Left forelimb (tissue), 1 donor: ENCODE measurements at regions not wholly inside any gene's neighbourhood (a gene's known extent, or its start where the extent isn't known, plus 50 kb on each side); places are given as distances from the start of the nearest gene placed in this dataset.
"Not testable (repeated sequence)": the region's sequence is repeated elsewhere in the genome, so short reads cannot be mapped to it uniquely, and the experiment has no call there.

ENCODE experiments used
- DNase-seq: peaks from one replicate; pipeline ENCODE4 v3.0.0-alpha.2; 2018; ENCODE audit warnings: low spot score

- DNase-seq = no peak
These were observed 131.1 kb upstream of the HSF2 start for GRCh38 chr6:122268394-122268793.

- DNase-seq = no peak
These were observed 122.8 kb upstream of the HSF2 start for GRCh38 chr6:122276637-122277036.

- DNase-seq = not testable (repeated sequence)
These were observed 119.1 kb upstream of the HSF2 start for GRCh38 chr6:122280105-122281021.

GRCh38 chr6:122283884-122284283 is 115.6 kb upstream of the HSF2 start:
- no peak for DNase-seq

GRCh38 chr6:122284848-122285247 is 114.6 kb upstream of the HSF2 start:
- no peak for DNase-seq

- DNase-seq = no peak
These were observed 114.0 kb upstream of the HSF2 start for GRCh38 chr6:122285292-122285913.

GRCh38 chr6:122286512-122286911 is 112.9 kb upstream of the HSF2 start:
- DNase-seq = no peak

- no peak for DNase-seq
These were observed 109.5 kb upstream of the HSF2 start for GRCh38 chr6:122289762-122290539.

- DNase-seq = no peak
These were observed 102.4 kb upstream of the HSF2 start for GRCh38 chr6:122297010-122297409.

- DNase-seq = no peak
These were observed 97.4 kb upstream of the HSF2 start for GRCh38 chr6:122302067-122302466.

- no peak for DNase-seq
These were observed 91.9 kb upstream of the HSF2 start for GRCh38 chr6:122307577-122307976.

- no peak for DNase-seq
These were observed 91.4 kb upstream of the HSF2 start for GRCh38 chr6:122308074-122308473.

- no peak for DNase-seq
These were observed 83.6 kb upstream of the HSF2 start for GRCh38 chr6:122315842-122316241.

- DNase-seq = no peak
These were observed 76.6 kb upstream of the HSF2 start for GRCh38 chr6:122322824-122323223.

- no peak for DNase-seq
These were observed 76.1 kb upstream of the HSF2 start for GRCh38 chr6:122323361-122323760.

GRCh38 chr6:122330315-122330714 is 69.1 kb upstream of the HSF2 start:
- DNase-seq = no peak

- no peak for DNase-seq
These were observed 61.8 kb upstream of the HSF2 start for GRCh38 chr6:122337645-122338044.

- DNase-seq = no peak
These were observed 59.8 kb upstream of the HSF2 start for GRCh38 chr6:122339661-122340060.

- DNase-seq = no peak
These were observed 52.2 kb upstream of the HSF2 start for GRCh38 chr6:122347280-122347679.

GRCh38 chr6:122347751-122348150 is 51.7 kb upstream of the HSF2 start:
- no peak for DNase-seq
